ENCODE measurements at regions not wholly inside any gene's neighbourhood (a gene's known extent, or its start where the extent isn't known, plus 50 kb on each side); places are given as distances from the start of the nearest gene placed in this dataset.
"Not testable (repeated sequence)": the region's sequence is repeated elsewhere in the genome, so short reads cannot be mapped to it uniquely, and the experiment has no call there.

DNA sequence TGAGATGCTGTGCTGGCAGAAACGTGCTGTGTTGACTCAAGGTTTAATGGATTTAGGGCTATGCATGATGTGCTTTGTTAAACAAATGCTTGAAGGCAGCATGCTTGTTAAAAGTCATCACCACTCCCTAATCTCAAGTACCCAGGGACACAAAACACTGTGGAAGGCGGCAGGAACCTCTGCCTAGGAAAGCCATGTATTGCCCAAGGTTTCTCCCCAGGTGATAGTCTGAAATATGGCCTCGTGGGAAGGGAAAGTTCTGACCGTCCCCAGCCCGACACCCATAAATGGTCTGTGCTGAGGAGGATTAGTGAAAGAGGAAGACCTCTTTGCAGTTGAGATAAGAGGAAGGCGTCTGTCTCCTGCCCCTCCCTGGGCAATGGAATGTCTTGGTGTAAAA is 79.1 kb upstream of the PARP4 start:
- H3K36me3 Mint-ChIP-seq; H3K27me3 ChIP-seq (replicated peaks in 1 of 2; ENCODE audit: control insufficient read depth in 2 of 2, extremely low read depth in 1 of 2, insufficient read depth in 2 of 2, low read length in 1 of 2); H3K27me3 Mint-ChIP-seq; H3K4me1 ChIP-seq (ENCODE audit: control insufficient read depth in 1 of 2, extremely low read depth in 1 of 2, insufficient read depth in 2 of 2, low read length in 2 of 2); H3K9me3 Mint-ChIP-seq; H3K27ac ChIP-seq (ENCODE audit: low read length); H3K4me3 Mint-ChIP-seq; H3K4me1 Mint-ChIP-seq; H3K27ac Mint-ChIP-seq; H3K9me3 ChIP-seq; H3K36me3 ChIP-seq (ENCODE audit: control insufficient read depth in 2 of 2, extremely low read depth in 1 of 2, insufficient read depth in 1 of 2, low read length in 1 of 2); ATAC-seq (replicated peaks in 1 of 4); CTCF ChIA-PET; POLR2A ChIA-PET; H3K4me3 ChIP-seq (ENCODE audit: control insufficient read depth in 1 of 2, extremely low read depth in 1 of 2, low read length in 1 of 2); DNase-seq: not testable (repeated sequence)
- 88% methylated on average over 3 of the region's 6 CpGs for WGBS (ENCODE audit: insufficient coverage)

- CTCF ChIA-PET, result interaction anchor here in 1 of 2 donors (0.7 kb wide), 1 partner anchor 642 kb away, joined by 4 read pairs; no protein-coding TSS in a partner anchor
- H3K27ac ChIP-seq (ENCODE audit: low read length), result peak overlapping the region; percentile 53
- DNase-seq; POLR2A ChIA-PET; H3K4me1 ChIP-seq (ENCODE audit: control insufficient read depth in 1 of 2, extremely low read depth in 1 of 2, insufficient read depth in 2 of 2, low read length in 2 of 2); H3K9me3 Mint-ChIP-seq; H3K4me3 ChIP-seq (ENCODE audit: control insufficient read depth in 1 of 2, extremely low read depth in 1 of 2, low read length in 1 of 2); H3K4me3 Mint-ChIP-seq; H3K27me3 ChIP-seq (replicated peaks in 1 of 2; ENCODE audit: control insufficient read depth in 2 of 2, extremely low read depth in 1 of 2, insufficient read depth in 2 of 2, low read length in 1 of 2); H3K9me3 ChIP-seq; H3K36me3 Mint-ChIP-seq; H3K36me3 ChIP-seq (ENCODE audit: control insufficient read depth in 2 of 2, extremely low read depth in 1 of 2, insufficient read depth in 1 of 2, low read length in 1 of 2); H3K27me3 Mint-ChIP-seq: not testable (repeated sequence)
- WGBS (ENCODE audit: insufficient coverage), result no CpG with 5 or more reads among the region's 3 CpGs
- Mint-ChIP-seq H3K4me1 (peaks cover 17 to 30% (median 25%) of the 10 kb centered on the region in 3 donors), H3K27ac (peak overlapping the region; percentile 66 to 85)
- peak in 2 of 4 experiments; percentile 41 to 42 for ATAC-seq (replicated peaks in 1 of 4)
Measured at GRCh38 chr13:24597906-24598670, 82.1 kb upstream of the ATP12A start.

DNA sequence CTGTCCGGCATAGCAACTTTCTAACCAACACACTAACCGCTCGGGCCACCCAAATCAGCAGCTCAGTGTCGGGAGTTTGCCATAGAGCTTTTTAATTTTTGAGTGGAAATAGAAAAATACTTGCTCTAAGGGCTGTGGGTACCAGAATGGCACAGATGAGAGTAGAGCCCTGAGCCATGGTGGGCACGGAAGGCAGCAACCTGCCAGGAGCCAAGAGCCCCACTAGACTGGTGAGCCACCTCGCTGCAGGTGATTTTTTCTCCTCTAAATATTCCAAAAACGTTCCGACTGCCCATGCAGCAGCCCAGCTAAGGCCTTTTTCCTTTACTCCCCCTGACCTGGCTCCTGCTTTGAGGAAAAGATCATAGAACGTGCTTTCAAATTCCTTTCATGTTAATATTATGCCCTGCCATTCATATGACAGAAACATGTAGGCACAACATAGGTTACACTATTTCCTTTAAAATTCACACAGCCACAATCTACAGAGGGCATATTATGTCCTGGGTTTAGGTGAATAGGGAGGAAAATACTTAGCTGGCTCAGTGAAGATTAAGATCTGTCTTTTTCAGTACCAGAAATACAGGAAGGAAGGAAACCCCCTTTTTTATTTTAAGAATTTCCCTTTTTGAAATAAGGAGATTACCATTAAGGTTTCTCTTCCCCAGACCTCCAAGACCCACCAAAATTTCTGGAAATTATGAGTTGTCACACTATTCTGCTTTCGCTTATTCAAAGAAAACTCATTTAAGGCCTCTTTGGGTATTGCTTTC is 81.0 kb upstream of the ATP12A start:
- ATAC-seq (replicated peaks in 1 of 4); DNase-seq; H3K27me3 Mint-ChIP-seq; H3K4me3 ChIP-seq (ENCODE audit: control insufficient read depth in 1 of 2, extremely low read depth in 1 of 2, low read length in 1 of 2); H3K4me1 ChIP-seq (ENCODE audit: control insufficient read depth in 1 of 2, extremely low read depth in 1 of 2, insufficient read depth in 2 of 2, low read length in 2 of 2); H3K27me3 ChIP-seq (replicated peaks in 1 of 2; ENCODE audit: control insufficient read depth in 2 of 2, extremely low read depth in 1 of 2, insufficient read depth in 2 of 2, low read length in 1 of 2); CTCF ChIA-PET; H3K36me3 Mint-ChIP-seq; POLR2A ChIA-PET; H3K36me3 ChIP-seq (ENCODE audit: control insufficient read depth in 2 of 2, extremely low read depth in 1 of 2, insufficient read depth in 1 of 2, low read length in 1 of 2); H3K27ac ChIP-seq (ENCODE audit: low read length); H3K9me3 ChIP-seq: not testable (repeated sequence)
- Mint-ChIP-seq H3K4me1 (peaks cover 17 to 30% (median 25%) of the 10 kb centered on the region in 3 donors), H3K9me3 (peaks cover 0 to 12% (median 0%) of the 10 kb centered on the region in 3 donors), H3K4me3 (peak overlapping the region in 2 of 3 donors; percentile 35 to 41), H3K27ac (peak overlapping the region; percentile 56 to 86)
- no CpG with 5 or more reads among the region's 10 CpGs for WGBS (ENCODE audit: insufficient coverage)

GRCh38 chr13:24605923-24606372 is 74.3 kb upstream of the ATP12A start:
- ChIA-PET POLR2A (no interaction called here), CTCF (interaction anchor here (0.5 to 2.8 kb wide), 18 partner anchors 12 to 304 kb away, joined by 3 to 31 read pairs (median 4); partner anchors contain the start of gene ATP12A (in 1 of the 2))
- DNase-seq (peak in 4 of 35 experiments; percentile 8 to 30 (median 16)), ATAC-seq (replicated peaks in 1 of 4) (peak; percentile 52 to 85 (median 60))
- peaks cover 0 to 9% (median 6%) of the 10 kb centered on the region in 3 donors for H3K4me1 Mint-ChIP-seq
- H3K4me3 ChIP-seq (ENCODE audit: control insufficient read depth in 1 of 2, extremely low read depth in 1 of 2, low read length in 1 of 2), result no peak overlapping the region
- H3K4me3 Mint-ChIP-seq, result no peak overlapping the region
- H3K4me1 ChIP-seq (ENCODE audit: control insufficient read depth in 1 of 2, extremely low read depth in 1 of 2, insufficient read depth in 2 of 2, low read length in 2 of 2), result no peaks in the 10 kb centered on the region
- H3K27ac ChIP-seq (ENCODE audit: low read length), result no peak overlapping the region
- 83% methylated on average over 2 of the region's 6 CpGs for WGBS (ENCODE audit: insufficient coverage)
- peaks cover 0 to 20% (median 0%) of the 10 kb centered on the region in 3 donors for H3K9me3 Mint-ChIP-seq
- H3K27me3 ChIP-seq (replicated peaks in 1 of 2; ENCODE audit: control insufficient read depth in 2 of 2, extremely low read depth in 1 of 2, insufficient read depth in 2 of 2, low read length in 1 of 2), result peaks cover 0 to 3% of the 10 kb centered on the region in 2 experiments
- no peaks in the 10 kb centered on the region for H3K9me3 ChIP-seq
- no peaks in the 10 kb centered on the region for H3K27me3 Mint-ChIP-seq
- no peaks in the 10 kb centered on the region for H3K36me3 ChIP-seq (ENCODE audit: control insufficient read depth in 2 of 2, extremely low read depth in 1 of 2, insufficient read depth in 1 of 2, low read length in 1 of 2)
- peak overlapping the region in 1 of 2 donors; percentile 8 for H3K27ac Mint-ChIP-seq
- H3K36me3 Mint-ChIP-seq, result no peaks in the 10 kb centered on the region

GRCh38 chr13:24606486-24607170 is 73.6 kb upstream of the ATP12A start:
- peaks cover 0 to 10% (median 4%) of the 10 kb centered on the region in 3 donors for H3K4me1 Mint-ChIP-seq
- H3K27me3 Mint-ChIP-seq, result no peaks in the 10 kb centered on the region
- Histone ChIP-seq H3K4me3 (ENCODE audit: control insufficient read depth in 1 of 2, extremely low read depth in 1 of 2, low read length in 1 of 2) (no peak overlapping the region), H3K27me3 (replicated peaks in 1 of 2; ENCODE audit: control insufficient read depth in 2 of 2, extremely low read depth in 1 of 2, insufficient read depth in 2 of 2, low read length in 1 of 2) (peaks cover 0 to 3% of the 10 kb centered on the region in 2 experiments), H3K4me1 (ENCODE audit: control insufficient read depth in 1 of 2, extremely low read depth in 1 of 2, insufficient read depth in 2 of 2, low read length in 2 of 2) (no peaks in the 10 kb centered on the region), H3K9me3 (no peaks in the 10 kb centered on the region), H3K36me3 (ENCODE audit: control insufficient read depth in 2 of 2, extremely low read depth in 1 of 2, insufficient read depth in 1 of 2, low read length in 1 of 2) (no peaks in the 10 kb centered on the region), H3K27ac (ENCODE audit: low read length) (no peak overlapping the region)
- H3K36me3 Mint-ChIP-seq, result no peaks in the 10 kb centered on the region
- no peak overlapping the region for H3K4me3 Mint-ChIP-seq
- WGBS (ENCODE audit: insufficient coverage), result 97% methylated on average over 6 of the region's 6 CpGs
- ATAC-seq (replicated peaks in 1 of 4) (peak in 1 of 4 experiments; percentile 16), DNase-seq (no peak)
- peak overlapping the region in 1 of 2 donors; percentile 8 for H3K27ac Mint-ChIP-seq
- peaks cover 0 to 20% (median 0%) of the 10 kb centered on the region in 3 donors for H3K9me3 Mint-ChIP-seq
- ChIA-PET CTCF (interaction anchor here (0.5 to 2.8 kb wide), 21 partner anchors 12 to 303 kb away, joined by 3 to 31 read pairs (median 4); partner anchors contain the start of gene ATP12A (in 1 of the 2)), POLR2A (no interaction called here)

- no peak overlapping the region for H3K27ac Mint-ChIP-seq
Measured at GRCh38 chr13:24610956-24611355, 69.3 kb upstream of the ATP12A start.

More at GRCh38 chr13:24610956-24611355, 69.3 kb upstream of the ATP12A start:
- no peak overlapping the region for H3K4me3 Mint-ChIP-seq
- Histone ChIP-seq H3K4me3 (ENCODE audit: control insufficient read depth in 1 of 2, extremely low read depth in 1 of 2, low read length in 1 of 2) (no peak overlapping the region), H3K27me3 (replicated peaks in 1 of 2; ENCODE audit: control insufficient read depth in 2 of 2, extremely low read depth in 1 of 2, insufficient read depth in 2 of 2, low read length in 1 of 2) (peaks cover 0 to 3% of the 10 kb centered on the region in 2 experiments), H3K9me3 (no peaks in the 10 kb centered on the region), H3K27ac (ENCODE audit: low read length) (no peak overlapping the region), H3K36me3 (ENCODE audit: control insufficient read depth in 2 of 2, extremely low read depth in 1 of 2, insufficient read depth in 1 of 2, low read length in 1 of 2) (no peaks in the 10 kb centered on the region), H3K4me1 (ENCODE audit: control insufficient read depth in 1 of 2, extremely low read depth in 1 of 2, insufficient read depth in 2 of 2, low read length in 2 of 2) (peaks cover 0 to 16% of the 10 kb centered on the region in 2 experiments)
- no peaks in the 10 kb centered on the region for H3K36me3 Mint-ChIP-seq
- ChIA-PET CTCF (no interaction called here), POLR2A (no interaction called here)
- ATAC-seq (replicated peaks in 1 of 4), result no peak
- 20% methylated on average over 1 of the region's 3 CpGs for WGBS (ENCODE audit: insufficient coverage)
- DNase-seq, result no peak
- no peaks in the 10 kb centered on the region for H3K9me3 Mint-ChIP-seq
- peaks cover 8 to 18% (median 9%) of the 10 kb centered on the region in 3 donors for H3K4me1 Mint-ChIP-seq
- no peaks in the 10 kb centered on the region for H3K27me3 Mint-ChIP-seq
